NCI-H526 treated with DMSO at 0.1 percent for 48 hours (cell line): ENCODE measurements at regions not wholly inside any gene's neighbourhood (a gene's known extent, or its start where the extent isn't known, plus 50 kb on each side); places are given as distances from the start of the nearest gene placed in this dataset.

ENCODE experiments used
- DNase-seq: peaks from one replicate; lab custom pipeline; 2025; lab: John Stamatoyannopoulos, UW

DNA sequence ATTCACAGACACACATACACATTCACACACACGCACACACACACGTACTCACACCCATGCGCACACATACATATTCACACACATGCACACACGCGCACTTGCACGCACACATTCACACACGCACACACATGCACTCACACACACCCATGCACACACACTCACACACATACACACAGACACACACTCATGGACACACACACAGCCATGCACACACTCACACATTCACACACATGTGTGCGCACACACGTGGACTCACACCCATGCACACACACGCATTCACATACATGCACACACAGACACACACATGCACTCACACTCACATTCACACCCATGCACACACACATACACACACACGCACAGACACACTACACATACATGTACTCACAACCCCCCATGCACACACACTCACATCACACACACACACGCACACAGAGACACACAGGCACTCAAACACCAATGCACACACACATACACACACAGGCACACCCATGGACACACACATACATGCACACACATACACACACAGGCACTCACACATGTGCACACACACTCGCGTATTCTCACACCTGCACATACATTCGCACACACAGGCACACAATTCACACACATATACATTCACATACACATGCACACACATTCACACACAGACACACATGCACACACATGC lies 589.1 kb downstream of the PTPRU start:
- no peak for DNase-seq

DNA sequence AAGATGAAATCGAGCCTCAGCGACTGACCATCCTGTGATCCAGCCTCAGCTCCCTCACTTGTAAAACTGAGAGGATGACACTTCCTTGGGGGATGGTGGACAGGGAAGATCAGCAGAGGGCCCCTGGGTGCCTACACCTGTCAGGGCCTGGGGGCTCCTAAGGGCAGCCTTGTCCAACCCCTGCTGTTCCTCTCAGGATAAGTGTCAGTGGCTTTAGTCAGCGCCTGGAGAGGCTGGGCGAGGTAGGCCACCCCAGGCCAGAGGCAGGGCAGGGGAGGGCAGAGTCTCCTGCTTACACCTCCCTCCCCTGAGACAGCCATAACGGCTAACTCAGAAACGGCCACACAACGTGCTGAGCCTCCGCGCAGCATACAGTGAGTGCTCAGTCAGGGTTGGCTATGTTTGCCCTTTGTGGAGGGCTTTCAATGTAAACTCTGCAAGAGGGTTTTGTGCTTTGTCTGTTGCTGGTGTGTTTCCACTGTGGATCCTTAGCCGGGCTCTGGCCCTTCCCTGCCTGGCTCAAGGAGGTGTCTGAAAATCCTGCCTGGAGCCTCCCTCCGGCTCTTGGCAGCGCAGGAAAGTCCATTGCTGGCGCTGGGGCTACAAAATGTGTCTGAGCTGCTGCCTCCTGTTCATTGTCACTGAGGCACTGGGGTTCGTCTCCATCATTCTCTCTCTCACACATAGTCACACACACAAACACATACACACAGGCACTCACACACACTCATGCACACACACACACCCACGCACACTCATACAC lies 588.4 kb downstream of the PTPRU start:
- DNase-seq, result no peak

DNA sequence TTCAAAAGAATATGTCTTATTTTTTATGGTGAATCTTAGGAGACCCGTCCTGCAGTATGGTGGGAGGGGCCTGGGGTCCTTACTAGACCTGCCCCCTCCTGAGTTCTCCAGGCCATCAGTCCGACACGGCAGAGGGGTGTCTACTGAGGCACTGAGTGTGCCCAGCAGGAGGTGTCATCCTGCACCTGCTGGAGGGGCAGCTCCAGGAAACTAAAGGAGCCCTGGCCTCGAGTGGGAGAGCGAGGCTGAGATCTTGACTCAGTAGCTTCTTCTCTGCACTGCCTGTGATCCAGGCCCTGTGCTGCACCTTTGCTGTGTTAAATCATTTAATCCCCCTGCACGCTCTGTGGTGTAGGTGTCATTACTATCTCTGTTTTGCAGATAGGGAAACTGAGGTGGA lies 587.7 kb downstream of the PTPRU start:
- no peak for DNase-seq

DNA sequence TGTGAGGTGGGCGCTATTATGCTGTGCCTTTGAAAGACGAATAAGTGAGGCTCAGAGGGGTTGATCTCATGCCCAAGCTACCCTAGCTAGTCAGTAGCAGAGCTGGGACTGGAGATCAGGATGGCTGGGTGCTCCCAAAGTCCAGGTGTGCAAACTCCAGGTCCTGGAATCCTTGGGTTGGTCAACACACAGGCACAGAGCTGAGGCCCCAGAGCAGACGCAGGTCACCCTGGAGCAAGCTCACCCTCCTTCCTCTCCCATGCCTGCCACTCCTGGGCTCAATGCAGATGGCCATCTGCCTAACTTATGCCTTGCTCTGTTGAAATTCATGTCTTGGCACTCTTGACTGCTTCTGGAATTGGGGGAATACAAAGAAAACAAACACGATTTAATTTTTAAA lies 587.2 kb downstream of the PTPRU start:
- DNase-seq, result no peak

DNA sequence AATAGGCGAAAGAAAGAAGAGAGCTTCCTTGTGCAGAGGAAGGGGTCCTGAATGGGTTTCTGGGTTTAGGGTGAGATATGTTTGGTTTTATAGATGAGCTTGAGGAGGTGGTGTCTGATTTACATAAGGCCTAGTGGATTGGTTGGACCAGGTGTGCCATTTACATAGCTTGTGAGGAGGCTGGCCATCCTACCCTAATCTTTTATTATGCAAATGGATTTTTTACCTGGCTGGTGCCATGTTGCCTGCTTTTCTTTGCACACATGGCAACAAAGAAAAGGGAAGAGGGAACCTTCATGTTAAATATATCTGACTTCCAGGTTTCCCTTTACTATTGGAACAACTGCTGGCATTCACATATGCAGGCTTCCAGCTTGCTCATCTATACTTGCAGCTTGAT lies 585.3 kb downstream of the PTPRU start:
- DNase-seq, result no peak

DNA sequence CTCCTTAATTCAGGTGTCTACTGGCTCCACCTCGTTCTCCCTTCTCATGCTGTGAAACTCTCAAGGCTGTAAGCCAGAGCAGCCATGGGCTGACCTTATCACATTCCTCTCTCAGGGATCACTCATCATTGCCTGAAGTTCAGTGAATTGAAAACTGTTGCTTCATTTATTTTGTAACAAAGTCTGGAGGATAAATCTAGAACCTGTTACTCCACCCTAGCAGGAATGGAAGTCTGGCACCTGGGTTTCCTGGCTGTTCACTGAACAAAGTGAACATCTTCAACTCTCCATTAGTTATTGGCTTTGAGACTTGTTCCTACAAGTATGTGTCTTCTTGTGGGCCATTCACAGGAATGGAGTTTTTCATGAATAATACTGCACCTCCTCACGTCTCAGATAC lies 584.1 kb downstream of the PTPRU start:
- no peak for DNase-seq

DNA sequence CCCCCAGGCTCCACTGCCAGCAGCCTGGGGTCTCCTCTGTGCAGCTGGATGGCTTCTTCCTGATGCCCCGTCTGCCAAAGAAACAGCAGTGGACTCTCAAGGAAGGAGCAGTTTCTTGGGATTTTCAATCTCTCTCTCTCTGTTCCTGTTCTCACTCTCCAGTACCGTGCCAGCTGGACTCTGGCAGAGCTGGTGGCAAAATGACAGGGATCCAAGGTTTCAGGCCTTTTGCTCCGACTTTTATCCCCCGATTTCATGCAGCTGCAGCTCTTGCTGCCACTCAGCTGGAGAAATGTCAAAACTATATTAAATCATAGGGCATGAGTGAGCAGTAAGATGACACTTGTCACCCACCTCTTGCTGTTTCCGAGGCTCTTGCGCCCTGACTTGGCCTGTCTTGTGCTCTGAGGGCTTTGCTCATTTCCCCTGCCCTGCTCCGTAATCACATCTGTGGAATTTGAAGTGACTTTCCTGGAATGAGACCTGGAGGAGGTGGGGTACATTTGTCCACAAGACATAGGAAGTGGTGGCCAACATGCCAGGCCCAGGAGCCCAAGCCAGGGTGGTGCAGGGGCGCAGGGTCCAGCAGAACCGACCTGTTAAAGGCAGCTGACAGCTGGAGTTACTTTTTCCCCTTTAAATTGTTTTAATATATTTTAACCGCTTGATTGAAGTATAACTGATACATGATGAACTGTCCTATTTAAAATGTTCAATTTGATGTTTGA lies 576.2 kb downstream of the PTPRU start:
- no peak for DNase-seq

DNA sequence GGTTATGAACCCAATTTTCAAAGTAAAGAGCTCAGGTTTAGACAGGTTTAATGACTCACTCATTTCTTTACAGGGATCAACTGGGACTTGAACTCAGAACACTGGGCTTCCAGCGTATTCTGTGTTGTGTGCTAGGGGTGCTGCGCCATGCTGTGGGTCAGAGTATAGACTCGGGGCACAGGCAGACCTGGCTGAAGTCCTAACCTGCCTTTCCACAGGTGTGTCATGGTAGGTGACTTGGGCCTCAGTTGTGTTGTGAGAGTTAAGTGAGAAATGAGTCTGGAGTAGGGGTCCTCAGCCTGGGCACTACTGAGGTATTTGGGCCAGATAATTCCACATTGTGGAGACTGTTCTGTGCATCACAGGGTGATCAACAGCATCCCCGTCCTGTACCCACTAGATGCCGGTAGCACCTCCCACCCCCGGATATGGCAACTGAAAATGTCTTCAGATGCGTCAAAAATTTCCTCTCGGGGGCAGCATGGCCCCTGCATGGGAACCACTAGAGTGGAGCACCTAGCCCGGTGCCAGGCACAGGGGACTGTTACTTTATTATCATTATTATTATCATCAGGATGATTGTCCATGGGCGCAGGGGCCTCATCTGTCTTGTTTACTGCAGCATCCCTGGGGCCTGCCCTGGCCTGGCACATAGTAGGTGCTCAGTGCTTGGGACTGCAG lies 575.5 kb downstream of the PTPRU start:
- DNase-seq, result no peak

DNA sequence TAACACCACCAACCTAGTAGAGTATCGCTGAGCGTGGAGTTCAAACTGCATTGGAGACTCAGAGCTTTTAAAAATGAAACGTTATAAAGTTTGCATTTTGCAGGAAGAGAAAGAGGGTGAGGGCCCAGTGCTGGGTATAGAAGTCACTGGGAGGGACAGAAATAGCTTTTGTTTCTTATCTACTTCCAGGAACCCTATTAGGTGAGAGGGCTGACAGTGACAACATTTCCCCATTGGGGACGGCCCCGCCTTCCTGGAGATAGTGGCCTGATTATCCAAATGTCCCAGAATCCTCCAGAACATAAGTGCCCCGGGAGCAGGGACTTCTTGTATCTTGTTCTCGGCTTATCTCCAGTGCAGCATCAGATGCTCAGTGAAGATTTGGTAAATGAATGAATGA lies 574.9 kb downstream of the PTPRU start:
- DNase-seq, result no peak

DNA sequence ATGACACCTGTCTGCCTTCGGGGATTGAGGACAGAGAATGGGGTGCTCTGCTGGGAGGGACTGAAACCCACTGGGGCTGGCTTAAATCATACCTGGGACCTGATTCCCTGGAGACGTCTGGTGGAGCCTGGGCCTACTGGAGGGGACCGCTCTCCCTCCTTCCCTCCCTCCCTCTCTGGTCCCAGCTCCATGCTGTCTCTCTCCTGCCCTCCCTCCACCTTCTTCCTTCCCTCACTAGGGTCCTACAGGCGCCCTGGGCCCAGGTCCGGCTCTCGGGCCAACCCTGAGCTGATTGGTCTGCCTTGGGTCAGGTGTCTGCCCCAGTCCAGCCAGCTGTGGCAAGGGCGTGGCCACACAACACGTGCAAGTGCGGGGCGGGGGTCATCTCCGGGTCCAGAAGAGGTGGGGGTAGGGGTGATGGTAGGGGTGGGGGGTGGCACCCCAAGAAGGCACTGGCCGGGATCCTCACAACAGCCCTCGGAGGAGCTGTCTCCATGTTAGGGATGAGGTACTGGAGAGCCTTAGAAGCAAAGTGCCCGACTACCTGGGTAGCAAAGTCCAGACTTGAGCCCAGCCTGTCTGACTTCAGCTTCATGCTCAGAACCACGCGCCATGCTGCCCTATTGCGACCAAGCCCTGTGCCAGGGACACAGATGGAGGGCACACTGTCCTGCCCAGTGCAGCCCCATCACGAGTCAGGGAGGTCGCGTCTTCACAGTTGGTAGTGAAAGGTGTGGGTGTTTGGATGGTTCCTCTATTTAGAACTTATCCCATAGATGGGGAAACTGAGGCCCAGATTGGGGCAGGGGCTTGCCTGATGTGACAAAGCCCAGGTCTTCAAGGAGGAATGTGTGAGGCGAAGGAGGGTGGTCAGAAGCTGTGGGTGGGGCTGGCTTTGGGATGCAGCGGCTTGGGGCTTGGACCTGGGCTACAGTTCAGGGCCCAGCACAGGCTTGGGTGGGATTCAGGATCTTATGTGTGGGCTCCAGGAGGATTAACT lies 574.1 kb downstream of the PTPRU start:
- no peak for DNase-seq

DNA sequence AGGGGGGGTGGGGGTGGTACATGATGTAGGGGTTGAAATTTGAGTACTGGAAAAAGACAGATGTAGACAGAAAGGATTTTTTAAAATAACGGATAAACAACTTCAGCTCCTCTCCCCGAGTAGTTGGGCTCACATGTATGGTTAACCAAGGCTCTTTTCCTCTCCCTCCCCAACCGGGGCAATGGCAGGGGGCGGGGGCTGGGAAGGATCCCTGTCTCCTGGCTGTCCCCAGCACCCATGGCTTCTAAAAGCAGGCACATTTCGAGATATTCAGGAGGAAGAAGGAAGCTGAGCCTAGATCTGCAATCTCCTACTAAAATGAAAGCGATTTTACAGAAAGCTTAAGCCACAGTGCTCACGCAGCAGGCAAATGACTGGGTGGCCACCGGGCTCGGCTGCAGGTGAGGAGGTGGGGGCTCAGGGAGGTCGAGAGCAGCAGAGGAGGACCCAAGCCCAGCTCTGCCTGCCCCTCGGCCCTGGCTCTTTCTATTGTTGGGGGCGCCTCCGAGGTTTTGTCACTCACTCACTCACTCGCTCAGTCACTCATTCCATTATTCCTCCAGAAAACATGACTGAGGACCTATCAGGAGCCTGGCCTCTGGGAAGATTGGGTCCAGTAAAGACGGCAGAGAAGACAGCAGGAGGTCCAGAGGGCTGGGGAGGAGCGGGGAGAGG lies 573.3 kb downstream of the PTPRU start:
- DNase-seq, result no peak

DNA sequence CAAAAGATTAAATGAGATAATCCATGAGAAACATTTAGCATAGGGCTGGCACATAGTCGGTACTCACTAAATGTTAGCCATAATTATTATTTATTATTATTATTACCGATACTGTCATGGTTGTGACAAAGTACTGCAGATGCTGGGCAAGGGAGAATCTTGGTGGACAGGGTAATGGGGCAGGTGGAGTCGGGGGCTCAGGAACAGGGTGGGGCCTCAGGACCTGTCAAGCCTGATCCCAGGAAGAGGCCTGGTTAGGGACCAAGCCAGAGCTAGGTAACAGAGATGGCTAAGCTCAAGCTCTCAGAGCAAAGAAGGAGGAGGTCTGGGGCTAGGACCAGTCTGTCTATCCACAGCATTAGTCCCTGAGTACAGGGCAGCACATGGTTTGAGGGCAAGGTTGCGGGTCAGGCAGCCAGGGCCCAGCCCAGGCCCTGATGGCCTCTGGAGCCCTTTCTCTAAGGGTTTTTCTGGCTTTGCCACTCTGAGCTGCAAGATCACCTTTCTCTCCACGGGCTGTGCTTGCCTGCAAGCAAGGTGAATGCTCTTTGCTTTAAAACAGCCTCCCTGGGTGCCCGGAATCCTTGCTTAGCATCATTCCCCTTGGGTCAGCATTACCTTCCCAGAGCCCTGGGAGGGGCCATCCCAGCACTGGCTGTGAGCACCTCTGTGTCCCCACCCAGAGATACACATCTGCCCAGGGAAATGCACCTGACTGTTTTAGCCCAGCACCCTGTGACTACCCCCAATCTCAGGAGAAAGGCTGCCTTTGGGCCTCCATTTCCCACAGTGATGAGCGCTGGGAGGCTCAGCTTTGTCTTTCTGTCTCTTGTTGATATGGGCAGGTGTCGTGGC lies 572.0 kb downstream of the PTPRU start:
- DNase-seq, result no peak

DNA sequence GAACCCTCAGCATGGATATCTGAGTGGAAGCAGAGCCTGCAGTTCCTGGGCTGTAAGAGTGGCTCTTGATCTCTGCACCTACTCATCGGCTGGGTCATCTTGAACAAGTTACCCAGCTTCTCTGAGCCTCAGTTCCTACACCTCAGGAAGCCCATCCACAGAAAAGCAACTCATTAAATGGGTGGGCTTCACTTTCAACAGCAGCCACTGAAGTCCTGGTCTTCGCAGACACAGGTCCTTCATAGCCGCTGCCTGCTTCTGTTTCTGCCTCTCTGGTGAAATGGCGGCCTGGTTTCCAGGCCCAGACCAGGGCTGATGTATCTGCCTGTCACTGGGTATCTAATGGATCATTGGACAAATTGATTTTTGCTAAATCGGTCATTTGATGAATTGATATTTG lies 571.4 kb downstream of the PTPRU start:
- DNase-seq, result no peak

DNA sequence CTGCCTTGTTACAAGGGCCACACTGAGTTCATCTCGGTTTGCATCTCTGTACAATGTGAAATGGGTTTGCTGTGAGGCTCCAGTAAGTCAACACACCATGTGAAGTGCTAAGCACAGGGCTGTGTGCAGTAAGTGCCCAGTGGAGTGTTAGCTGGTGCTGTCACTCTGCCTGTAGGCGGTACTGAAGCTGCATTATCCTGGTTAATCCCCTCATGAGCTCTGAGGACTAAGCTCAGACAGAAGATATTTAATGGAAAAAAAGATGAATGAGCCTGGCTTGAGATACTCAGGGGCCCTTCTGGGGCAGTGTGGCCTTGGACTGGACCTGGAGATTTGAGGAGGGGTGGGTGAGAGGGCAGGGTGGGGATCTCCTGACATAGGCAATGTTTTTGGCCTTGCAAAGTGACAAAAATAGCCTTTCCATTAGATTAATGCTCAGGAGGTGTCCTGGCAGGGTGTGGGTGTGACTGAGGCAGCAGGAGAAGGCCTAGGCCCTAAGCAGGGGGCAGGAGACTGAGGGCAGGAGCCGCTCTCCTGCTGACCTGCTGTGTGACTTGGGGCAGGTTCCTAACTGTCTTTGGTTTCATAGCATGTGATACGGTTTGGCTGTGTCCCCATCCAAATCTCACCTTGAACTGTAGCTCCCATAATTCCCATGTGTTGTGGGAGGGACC lies 570.5 kb downstream of the PTPRU start:
- no peak for DNase-seq

DNA sequence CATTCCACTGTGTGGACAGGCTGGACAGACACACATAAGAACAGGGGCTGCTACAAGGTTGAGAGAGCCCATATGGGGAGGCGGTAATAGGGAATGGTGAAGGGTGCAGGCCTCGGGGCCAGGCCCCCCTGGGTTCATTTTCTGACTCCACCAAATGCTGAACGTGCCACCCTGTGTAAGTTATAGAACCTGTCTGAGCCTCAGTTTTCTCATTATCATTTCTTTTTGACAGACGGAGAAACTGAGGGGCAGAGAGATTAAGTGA lies 569.5 kb downstream of the PTPRU start:
- no peak for DNase-seq

DNA sequence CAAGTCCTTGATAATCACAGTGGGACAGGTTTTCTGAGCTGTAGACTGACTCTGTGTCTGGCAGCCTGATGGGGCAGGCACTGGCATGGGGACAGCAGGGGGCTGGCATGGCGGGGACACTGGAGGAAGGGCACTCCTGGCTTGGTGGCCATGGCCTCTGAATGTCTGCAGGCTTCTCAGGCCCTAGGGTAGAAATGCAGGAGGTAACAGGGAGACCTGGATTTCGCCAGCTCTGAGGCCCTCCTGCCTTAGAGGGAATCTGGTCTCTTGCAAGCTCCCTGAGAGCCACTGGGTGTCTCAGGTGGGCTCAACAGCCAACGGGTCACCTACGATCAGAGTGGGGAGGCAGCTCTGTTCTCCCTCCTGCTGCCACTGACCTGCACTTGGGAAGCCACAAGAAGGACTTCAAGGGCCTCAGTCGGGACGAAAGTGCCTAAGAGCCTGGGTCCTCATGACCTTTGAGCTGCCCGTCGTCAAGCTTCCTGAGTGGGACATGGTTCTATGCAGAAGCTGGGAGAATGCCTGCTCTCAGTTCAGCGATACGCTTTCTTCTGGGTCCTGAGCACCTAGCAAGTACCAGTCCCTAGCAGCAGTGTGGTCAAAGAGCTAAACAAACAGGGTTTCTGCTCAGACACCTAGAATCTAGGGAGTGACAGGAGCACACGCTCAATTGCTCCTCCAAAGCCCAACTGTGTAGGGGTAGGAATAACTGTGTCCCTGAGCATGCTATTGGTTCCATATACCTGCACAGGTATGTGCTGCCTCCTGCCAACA lies 569.0 kb downstream of the PTPRU start:
- no peak for DNase-seq

DNA sequence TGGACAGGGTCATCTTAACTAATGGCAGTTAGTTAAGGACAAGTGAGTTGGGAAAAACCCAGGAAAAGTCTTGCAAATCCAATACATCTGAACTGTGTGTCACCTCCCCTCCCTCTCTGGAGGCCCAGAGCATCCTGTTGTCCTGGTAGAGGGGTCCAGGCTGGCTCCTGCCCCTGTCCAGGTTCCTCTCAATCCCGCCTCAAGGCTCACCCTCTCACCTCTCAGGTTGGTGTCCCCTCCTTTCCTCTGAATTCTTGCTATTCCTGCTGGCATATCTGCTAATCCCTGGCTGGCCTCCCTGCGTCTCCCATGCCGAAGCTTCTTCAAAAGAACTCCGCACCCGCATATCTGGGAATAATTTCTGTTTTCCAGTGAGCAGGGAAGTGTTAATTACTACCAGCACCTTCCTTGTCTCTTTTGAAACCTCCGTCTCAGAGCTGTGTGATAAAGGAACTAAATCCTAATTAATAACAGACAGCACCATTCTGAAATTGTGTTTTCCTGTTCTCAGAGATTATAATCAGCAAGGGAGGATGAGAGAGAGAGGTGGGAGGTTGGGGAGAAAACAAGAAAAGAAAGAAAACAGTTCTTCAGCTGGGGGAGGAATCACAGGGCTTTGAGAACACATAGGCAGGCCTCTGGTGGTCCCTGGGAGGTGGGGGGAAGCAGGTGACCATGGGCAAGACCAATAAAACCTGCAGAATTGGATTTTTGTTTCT lies 568.0 kb downstream of the PTPRU start:
- no peak for DNase-seq

DNA sequence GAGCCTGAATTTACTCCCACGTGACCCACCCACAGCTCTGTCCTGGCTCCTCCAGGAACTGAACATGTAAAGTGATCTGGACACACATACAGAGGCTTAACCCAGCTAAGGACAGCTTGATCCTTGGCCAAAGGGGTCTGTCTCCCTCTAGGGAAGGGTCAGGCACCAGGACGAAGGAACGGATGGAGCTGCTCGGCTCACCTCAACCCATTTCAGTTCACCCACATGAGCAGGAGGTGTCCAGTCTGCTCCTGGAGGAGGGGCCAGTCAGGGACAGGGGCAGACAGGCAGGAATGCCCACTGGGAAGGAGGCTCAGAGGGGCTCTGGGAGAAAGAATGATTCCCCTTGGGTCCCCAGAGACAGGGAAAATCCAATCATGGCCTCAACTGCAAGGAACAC lies 567.2 kb downstream of the PTPRU start:
- no peak for DNase-seq
